ENCODE measurements at regions not wholly inside any gene's neighbourhood (a gene's known extent, or its start where the extent isn't known, plus 50 kb on each side); places are given as distances from the start of the nearest gene placed in this dataset.

DNA sequence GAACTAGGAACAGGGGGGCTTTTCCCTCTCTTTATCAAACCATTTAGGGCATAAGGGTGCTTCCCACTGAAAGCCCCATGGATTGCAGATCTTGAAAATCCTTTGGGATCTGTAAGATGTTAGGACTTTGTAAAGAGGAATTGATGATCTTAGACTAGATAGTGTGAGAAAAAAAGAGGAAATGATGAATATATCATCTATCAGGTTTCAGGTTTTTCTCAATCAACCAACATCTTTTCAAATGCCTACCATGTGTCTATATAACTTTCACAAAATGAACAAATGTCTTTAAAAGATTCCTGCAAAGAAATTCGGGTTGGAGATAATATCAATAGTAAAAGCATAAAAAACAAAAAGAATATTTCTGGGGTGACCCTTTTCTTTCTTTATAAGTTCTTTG is 50.1 kb downstream of the KCNC4 start:
- 75 to 95% (median 85%) methylated on average over 1 of the region's 1 CpG for WGBS, 5 donors
- intact Hi-C loops (cut with DNase I; ENCODE audit: low total_unique reads): no loop called here
- Histone ChIP-seq H3K27ac (peak overlapping the region in 2 of 8 donors; percentile 9 to 57), H3K4me3 (no peak overlapping the region), H3K27me3 (replicated peaks in 1 of 7) (no peaks in the 10 kb centered on the region), H3K9me3 (no peaks in the 10 kb centered on the region), H3K4me1 (peaks cover 0 to 54% (median 11%) of the 10 kb centered on the region in 6 donors), H3K36me3 (no peaks in the 10 kb centered on the region)
- no peak for TF ChIP-seq CTCF (IDR thresholded peaks at IDR 0.05 in 8 of 11, conservative IDR thresholded peaks at IDR 0.05 in 3 of 11)
- TF ChIP-seq POLR2AphosphoS5 (IDR thresholded peaks at IDR 0.05): no peak
- no peak for TF ChIP-seq POLR2A (IDR thresholded peaks at IDR 0.05)
- DNase-seq: no peak

DNA sequence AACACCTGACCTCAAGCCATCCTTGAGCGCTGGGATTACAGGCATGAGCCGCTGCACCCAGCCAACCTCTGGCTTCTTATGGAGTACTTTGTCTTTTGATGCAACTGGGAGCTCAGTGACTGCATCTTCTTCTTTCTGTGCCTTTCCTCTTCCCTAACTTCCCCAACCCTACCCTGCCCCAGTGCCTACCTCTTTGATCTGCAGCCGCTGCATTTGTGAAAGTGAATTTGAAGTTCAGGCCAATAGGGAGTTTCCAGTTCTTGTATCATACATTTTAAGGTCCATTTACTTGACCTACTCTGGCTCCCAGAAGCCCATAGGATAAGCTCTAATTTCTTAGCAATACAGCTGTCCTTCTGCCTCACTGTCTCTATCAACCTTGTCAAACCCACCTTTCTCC is 52.2 kb downstream of the KCNC4 start:
- 64 to 92% (median 69%) methylated on average over 3 of the region's 3 CpGs for WGBS, 5 donors
- Histone ChIP-seq H3K4me1 (peaks cover 0 to 45% (median 13%) of the 10 kb centered on the region in 6 donors), H3K36me3 (no peaks in the 10 kb centered on the region), H3K4me3 (no peak overlapping the region), H3K27ac (no peak overlapping the region), H3K27me3 (replicated peaks in 1 of 7) (no peaks in the 10 kb centered on the region), H3K9me3 (no peaks in the 10 kb centered on the region)
- intact Hi-C loops (cut with DNase I; ENCODE audit: low total_unique reads): no loop called here
- TF ChIP-seq POLR2AphosphoS5 (IDR thresholded peaks at IDR 0.05) (no peak), POLR2A (IDR thresholded peaks at IDR 0.05) (no peak), CTCF (IDR thresholded peaks at IDR 0.05 in 8 of 11, conservative IDR thresholded peaks at IDR 0.05 in 3 of 11) (no peak)
- DNase-seq: no peak

DNA sequence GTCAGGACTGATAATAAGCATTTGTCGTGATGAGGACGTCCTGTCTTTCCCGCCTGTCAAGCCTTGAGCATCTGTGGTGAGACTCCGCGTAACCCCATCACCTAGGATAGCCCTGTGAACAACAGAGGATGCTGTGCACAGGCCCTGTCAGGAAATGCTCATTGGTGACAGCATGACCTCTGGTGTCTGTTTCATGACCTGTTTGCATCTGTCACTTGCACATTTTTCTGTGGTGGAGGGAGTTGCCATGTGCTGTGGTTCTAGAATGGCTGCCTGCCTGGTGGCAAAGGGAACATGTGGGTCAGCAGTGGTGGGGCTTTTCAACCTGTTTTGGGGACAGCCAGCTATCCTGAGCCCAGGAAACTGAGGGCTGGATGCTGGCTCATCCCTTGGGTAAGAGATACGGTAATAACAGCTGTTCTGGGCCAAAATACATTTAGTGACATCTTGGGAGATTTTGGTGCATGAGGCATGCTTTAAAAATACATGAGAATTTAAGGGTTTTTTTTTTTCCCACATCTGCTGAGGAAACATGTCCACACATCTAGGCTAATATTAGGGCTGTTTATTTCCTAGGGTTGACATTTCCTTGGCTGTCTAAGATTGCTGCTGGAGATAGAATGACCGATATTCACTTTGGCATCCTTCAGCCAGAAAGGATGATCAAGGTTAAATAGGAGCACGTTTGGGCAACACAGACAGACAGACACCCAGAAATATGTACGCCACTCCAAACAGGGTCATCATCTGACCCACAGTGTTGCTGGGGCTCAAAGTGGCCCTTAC is 52.9 kb downstream of the KCNC4 start:
- H3K4me1 ChIP-seq: peaks cover 0 to 52% (median 15%) of the 10 kb centered on the region in 6 donors
- H3K36me3 ChIP-seq: no peaks in the 10 kb centered on the region
- DNase-seq: no peak
- H3K9me3 ChIP-seq: no peaks in the 10 kb centered on the region
- no peaks in the 10 kb centered on the region for H3K27me3 ChIP-seq (replicated peaks in 1 of 7)
- no peak overlapping the region for H3K27ac ChIP-seq
- intact Hi-C loops (cut with DNase I; ENCODE audit: low total_unique reads): no loop called here
- no peak for TF ChIP-seq POLR2A (IDR thresholded peaks at IDR 0.05)
- TF ChIP-seq CTCF (IDR thresholded peaks at IDR 0.05 in 8 of 11, conservative IDR thresholded peaks at IDR 0.05 in 3 of 11): no peak
- no peak for TF ChIP-seq POLR2AphosphoS5 (IDR thresholded peaks at IDR 0.05)
- WGBS, 5 donors: 69 to 82% (median 72%) methylated on average over 9 of the region's 9 CpGs
- H3K4me3 ChIP-seq: no peak overlapping the region

- Histone ChIP-seq H3K4me1 (peaks cover 0 to 44% (median 11%) of the 10 kb centered on the region in 6 donors), H3K27me3 (replicated peaks in 1 of 7) (no peaks in the 10 kb centered on the region), H3K9me3 (no peaks in the 10 kb centered on the region), H3K27ac (no peak overlapping the region), H3K36me3 (no peaks in the 10 kb centered on the region), H3K4me3 (no peak overlapping the region)
- TF ChIP-seq POLR2A (IDR thresholded peaks at IDR 0.05) (no peak), POLR2AphosphoS5 (IDR thresholded peaks at IDR 0.05) (no peak), CTCF (IDR thresholded peaks at IDR 0.05 in 8 of 11, conservative IDR thresholded peaks at IDR 0.05 in 3 of 11) (no peak)
- 37 to 52% (median 42%) methylated on average over 4 of the region's 4 CpGs for WGBS, 5 donors
- no peak for DNase-seq
- intact Hi-C loops (cut with DNase I; ENCODE audit: low total_unique reads): no loop called here
Measured at GRCh38 chr1:110264430-110264829, 54.3 kb downstream of the KCNC4 start.
